Mucosa of descending colon (tissue), 3 donors: ENCODE measurements at regions not wholly inside any gene's neighbourhood (a gene's known extent, or its start where the extent isn't known, plus 50 kb on each side); places are given as distances from the start of the nearest gene placed in this dataset.

ENCODE experiments used
- ATAC-seq: fragments of 200-7000 bp; cut with Tn5 transposase; one replicate; pipeline ENCODE4 v1.9.1; 2020; ENCODE audit warnings: mild to moderate bottlenecking, moderate library complexity
- DNase-seq, 3 donors: peaks; one replicate each; pipeline ENCODE4 v3.0.0-alpha.2; 2020
- H3K36me3 ChIP-seq: fragments of 200-600 bp; one replicate; pipeline ENCODE4 v1.8.0; 2021; ENCODE audit warnings: low read depth, mild to moderate bottlenecking
- H3K4me1 ChIP-seq: fragments of 200-600 bp; one replicate; pipeline ENCODE4 v1.8.0; 2021; ENCODE audit warnings: low read depth, mild to moderate bottlenecking
- H3K4me3 ChIP-seq: fragments of 200-600 bp; one replicate; pipeline ENCODE4 v1.8.0; 2021; ENCODE audit warnings: mild to moderate bottlenecking
- H3K9me3 ChIP-seq: fragments of 200-600 bp; one replicate; pipeline ENCODE4 v1.8.0; 2021; ENCODE audit warnings: mild to moderate bottlenecking
- CTCF ChIP-seq: fragments of 200-600 bp; IDR thresholded peaks from one replicate; pipeline ENCODE4 v1.8.0; 2022; ENCODE audit warnings: antibody characterized with exemption, mild to moderate bottlenecking
- intact Hi-C, 2 donors: fragments of 100-400 bp; cut with DNase I in 1 of 2; cut with micrococcal nuclease in 1 of 2; formaldehyde crosslinking; loops; one replicate each; pipeline versions ENCODE4 v1.11.0 to v1.11.1; 2022; cut with DNase I, micrococcal nuclease
- donor health status: DM: no; HTN: no; CAD: no; lungs with moderate emphysema.
- donor health status: DM: no; HTN: no; CAD: no.
- donor health status: DM: no; HTN: yes; CAD: no.

GRCh38 chr5:162487528-162488525 lies 420.3 kb downstream of the GABRG2 start:
- Histone ChIP-seq H3K36me3 (no peaks in the 10 kb centered on the region), H3K4me3 (no peak overlapping the region), H3K4me1 (no peaks in the 10 kb centered on the region), H3K9me3 (no peaks in the 10 kb centered on the region)
- DNase-seq (no peak), ATAC-seq (no peak)
- intact Hi-C loops = no loop called here
- no peak for TF ChIP-seq CTCF

GRCh38 chr5:162496100-162496808 lies 428.7 kb downstream of the GABRG2 start:
- H3K4me1 ChIP-seq = no peaks in the 10 kb centered on the region
- ATAC-seq = no peak
- no peak for TF ChIP-seq CTCF
- no peak overlapping the region for H3K4me3 ChIP-seq
- H3K36me3 ChIP-seq = no peaks in the 10 kb centered on the region
- intact Hi-C loops = no loop called here
- no peak for DNase-seq
- no peaks in the 10 kb centered on the region for H3K9me3 ChIP-seq

GRCh38 chr5:162497455-162497854 lies 429.9 kb downstream of the GABRG2 start:
- Histone ChIP-seq H3K36me3 (no peaks in the 10 kb centered on the region), H3K4me1 (no peaks in the 10 kb centered on the region), H3K9me3 (no peaks in the 10 kb centered on the region), H3K4me3 (no peak overlapping the region)
- intact Hi-C loops = no loop called here
- TF ChIP-seq CTCF = no peak
- ATAC-seq (no peak), DNase-seq (no peak)

- intact Hi-C loops = no loop called here
- ATAC-seq (no peak), DNase-seq (no peak)
- TF ChIP-seq CTCF = no peak
- Histone ChIP-seq H3K4me3 (no peak overlapping the region), H3K36me3 (no peaks in the 10 kb centered on the region), H3K4me1 (no peaks in the 10 kb centered on the region), H3K9me3 (no peaks in the 10 kb centered on the region)
These were observed 435.2 kb downstream of the GABRG2 start for GRCh38 chr5:162502780-162503179.

GRCh38 chr5:162503796-162504195 lies 436.2 kb downstream of the GABRG2 start:
- ATAC-seq (no peak), DNase-seq (no peak)
- intact Hi-C loops = no loop called here
- no peak overlapping the region for H3K4me3 ChIP-seq
- no peaks in the 10 kb centered on the region for H3K9me3 ChIP-seq
- no peaks in the 10 kb centered on the region for H3K4me1 ChIP-seq
- no peaks in the 10 kb centered on the region for H3K36me3 ChIP-seq
- TF ChIP-seq CTCF = no peak
